GM13976 (cell line): ENCODE measurements at regions not wholly inside any gene's neighbourhood (a gene's known extent, or its start where the extent isn't known, plus 50 kb on each side); places are given as distances from the start of the nearest gene placed in this dataset.

Source experiments
- DNase-seq: peaks from one replicate; pipeline ENCODE4 v3.0.0; 2012; ENCODE audit warnings: low spot score
- CTCF ChIP-seq: IDR thresholded peaks from 2 replicates; pipeline ENCODE4 v1.5.1; 2012; ENCODE audit warnings: borderline replicate concordance, mild to moderate bottlenecking; ENCODE audit not compliant: insufficient read depth; ENCODE audit errors: extremely low read depth, missing control alignments, control extremely low read depth
- in situ Hi-C: fragments of 300-500 bp; cut with MboI; formaldehyde crosslinking; loops from one replicate; pipeline ENCODE4 v1.12.0; 2022; ENCODE audit warnings: low sequenced_read_pairs, mixed read lengths, inconsistent platforms; ENCODE audit not compliant: unreplicated experiment

GRCh38 chr10:108078263-108078662 is 913.8 kb upstream of the SORCS1 start:
- in situ Hi-C loops = no loop called here
- no peak for TF ChIP-seq CTCF
- DNase-seq = no peak

- in situ Hi-C loops = no loop called here
These were observed 908.0 kb upstream of the SORCS1 start for GRCh38 chr10:108072466-108072865.

GRCh38 chr10:108070789-108071188 is 906.3 kb upstream of the SORCS1 start:
- DNase-seq = no peak
- in situ Hi-C loops = no loop called here
- no peak for TF ChIP-seq CTCF

More at GRCh38 chr10:108072466-108072865, 908.0 kb upstream of the SORCS1 start:
- no peak for TF ChIP-seq CTCF
- no peak for DNase-seq

- no peak for TF ChIP-seq CTCF
- in situ Hi-C loops = no loop called here
- no peak for DNase-seq
These were observed 904.6 kb upstream of the SORCS1 start for GRCh38 chr10:108069096-108069495.

GRCh38 chr10:108064746-108065260 is 900.3 kb upstream of the SORCS1 start:
- DNase-seq = no peak
- TF ChIP-seq CTCF = no peak
- in situ Hi-C loops = no loop called here

- no peak for DNase-seq
- in situ Hi-C loops = no loop called here
- TF ChIP-seq CTCF = no peak
These were observed 895.7 kb upstream of the SORCS1 start for GRCh38 chr10:108060246-108060645.

GRCh38 chr10:108055506-108055905 is 891.0 kb upstream of the SORCS1 start:
- in situ Hi-C loops = no loop called here
- no peak for TF ChIP-seq CTCF
- no peak for DNase-seq
